Ureter (tissue), 1 donor: ENCODE measurements at regions not wholly inside any gene's neighbourhood (a gene's known extent, or its start where the extent isn't known, plus 50 kb on each side); places are given as distances from the start of the nearest gene placed in this dataset.
"Not testable (repeated sequence)": the region's sequence is repeated elsewhere in the genome, so short reads cannot be mapped to it uniquely, and the experiment has no call there.

Source experiments
- DNase-seq: peaks from one replicate; pipeline ENCODE4 v3.0.0-alpha.2; 2020; ENCODE audit warnings: low spot score
- donor health status: DM: yes; HTN: yes; CAD: no.

GRCh38 chr6:67094431-67094946 lies 1387.5 kb upstream of the EYS start:
- no peak for DNase-seq

GRCh38 chr6:67073938-67074337 lies 1366.9 kb upstream of the EYS start:
- DNase-seq: no peak

GRCh38 chr6:67068781-67069180 lies 1361.8 kb upstream of the EYS start:
- DNase-seq: no peak

DNA sequence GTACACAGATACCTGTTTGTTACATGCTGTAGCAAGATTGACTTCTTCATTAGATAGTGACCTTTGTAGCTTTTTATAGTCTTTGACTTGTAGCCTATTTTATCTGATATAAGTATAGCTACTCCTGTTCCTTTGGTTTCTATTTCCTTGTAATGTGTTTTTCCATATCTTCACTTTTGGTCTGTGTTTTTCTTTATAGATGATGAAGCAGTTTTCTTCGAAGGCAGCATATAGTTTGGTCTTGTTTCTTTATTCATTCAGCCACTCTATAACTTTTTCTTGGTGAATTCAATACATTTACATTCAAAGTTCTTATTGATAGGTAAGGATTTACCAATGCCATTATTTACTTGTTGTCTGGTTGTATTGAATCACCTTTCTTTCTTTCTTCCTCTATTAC lies 1357.3 kb upstream of the EYS start:
- no peak for DNase-seq

- DNase-seq: no peak
Observed at GRCh38 chr6:67047996-67048395, 1341.0 kb upstream of the EYS start.

GRCh38 chr6:67045076-67045475 lies 1338.0 kb upstream of the EYS start:
- no peak for DNase-seq

DNA sequence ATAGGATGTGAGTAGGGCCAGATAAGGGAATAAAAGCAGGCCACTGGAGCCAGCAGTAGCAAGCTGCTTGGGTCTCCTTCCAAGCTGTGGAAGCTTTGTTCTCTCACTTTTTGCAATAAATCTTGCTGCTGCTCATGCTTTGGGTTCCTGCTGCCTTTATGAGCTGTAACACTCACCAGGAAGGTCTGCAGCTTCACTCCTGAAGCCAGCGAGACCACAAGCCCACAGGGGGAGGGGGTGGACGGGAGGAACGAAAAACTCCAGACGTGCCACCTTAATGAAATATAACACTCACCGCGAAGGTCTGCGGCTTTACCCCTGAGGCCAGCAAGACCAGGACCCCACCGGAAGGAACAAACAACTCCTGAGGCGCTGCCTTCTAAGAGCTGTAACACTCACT lies 1324.4 kb upstream of the EYS start:
- DNase-seq: no peak

GRCh38 chr6:67030861-67031260 lies 1323.8 kb upstream of the EYS start:
- no peak for DNase-seq

DNA sequence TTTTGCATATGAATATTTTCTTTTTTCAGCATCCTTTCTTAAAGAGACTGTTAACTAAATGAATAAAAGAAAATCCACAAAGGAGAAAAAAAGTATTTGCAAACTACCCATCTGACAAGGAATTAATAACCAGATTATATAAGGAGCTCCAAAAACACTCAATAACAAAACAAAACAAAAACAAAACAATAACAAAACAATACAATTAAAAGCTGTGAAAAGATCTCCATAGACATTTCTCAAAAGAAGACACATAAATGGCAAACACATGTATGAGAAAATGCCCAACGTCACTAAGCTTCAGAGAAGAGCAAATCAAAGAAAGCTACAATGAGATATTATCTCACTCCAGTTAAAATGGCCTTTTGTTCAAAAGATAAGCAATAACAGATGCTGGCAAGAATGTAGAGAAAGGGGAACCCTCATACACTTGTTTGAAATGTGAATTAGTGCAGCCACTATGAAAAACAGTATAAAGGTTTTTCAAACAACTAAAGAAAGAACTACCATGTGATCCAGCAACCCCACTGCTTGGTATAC lies 1310.0 kb upstream of the EYS start:
- DNase-seq: no peak

DNA sequence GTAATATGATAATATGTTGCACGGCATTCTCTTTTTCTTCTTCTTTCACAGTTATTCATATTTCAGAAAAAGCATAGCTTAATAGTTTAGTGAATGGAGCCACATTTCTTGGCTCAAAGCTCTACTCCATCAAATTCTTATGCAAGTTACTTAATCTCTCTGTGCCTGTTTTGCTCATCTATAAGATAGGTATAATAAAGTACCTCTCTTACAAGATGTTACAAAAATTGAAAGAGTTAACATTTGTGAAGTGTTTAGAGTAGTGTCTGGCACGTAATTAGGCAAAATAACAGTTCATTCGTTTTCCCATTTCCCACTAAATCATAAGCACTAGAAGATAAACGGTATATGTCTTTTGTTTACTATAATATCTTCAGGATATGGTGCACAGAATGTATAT lies 1304.4 kb upstream of the EYS start:
- no peak for DNase-seq

GRCh38 chr6:67009818-67010217 lies 1302.8 kb upstream of the EYS start:
- no peak for DNase-seq

GRCh38 chr6:67003844-67004243 lies 1296.8 kb upstream of the EYS start:
- DNase-seq: no peak

- no peak for DNase-seq
Observed at GRCh38 chr6:67000121-67000520, 1293.1 kb upstream of the EYS start.

DNA sequence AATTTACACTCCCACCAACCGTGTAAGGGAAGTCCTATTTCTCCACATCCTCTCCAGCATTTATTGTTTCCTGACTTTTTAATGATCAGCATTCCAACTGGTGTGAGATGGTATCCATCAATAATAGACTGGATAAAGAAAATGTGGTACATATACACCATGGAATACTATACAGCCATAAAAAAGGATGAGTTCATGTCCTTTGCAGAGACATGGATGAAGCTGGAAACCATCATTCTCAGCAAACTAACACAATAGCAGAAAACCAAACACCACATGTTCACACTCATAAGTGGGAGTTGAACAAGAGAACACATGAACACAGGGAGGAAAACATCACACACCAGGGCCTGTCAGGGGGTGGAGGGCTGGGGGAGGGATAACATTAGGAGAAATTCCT lies 1290.6 kb upstream of the EYS start:
- DNase-seq: not testable (repeated sequence)

DNA sequence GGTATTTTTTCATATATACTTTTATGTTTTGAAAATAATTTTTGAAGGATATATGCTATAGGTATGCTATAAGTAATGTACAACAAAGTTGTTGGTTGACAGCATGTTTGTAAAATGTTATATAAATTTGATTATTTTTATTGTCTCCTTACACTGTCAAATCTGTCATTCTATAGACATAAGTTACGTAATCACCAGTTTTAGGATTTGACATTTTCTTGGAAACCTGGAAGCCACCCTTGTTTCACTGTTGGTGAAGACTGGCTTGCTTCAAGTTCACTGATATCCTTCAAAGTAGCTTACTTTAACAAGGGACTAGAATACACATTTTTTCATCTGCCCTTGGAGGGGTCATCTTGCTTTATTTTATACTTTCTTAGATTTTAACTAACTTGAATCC lies 1288.6 kb upstream of the EYS start:
- no peak for DNase-seq

DNA sequence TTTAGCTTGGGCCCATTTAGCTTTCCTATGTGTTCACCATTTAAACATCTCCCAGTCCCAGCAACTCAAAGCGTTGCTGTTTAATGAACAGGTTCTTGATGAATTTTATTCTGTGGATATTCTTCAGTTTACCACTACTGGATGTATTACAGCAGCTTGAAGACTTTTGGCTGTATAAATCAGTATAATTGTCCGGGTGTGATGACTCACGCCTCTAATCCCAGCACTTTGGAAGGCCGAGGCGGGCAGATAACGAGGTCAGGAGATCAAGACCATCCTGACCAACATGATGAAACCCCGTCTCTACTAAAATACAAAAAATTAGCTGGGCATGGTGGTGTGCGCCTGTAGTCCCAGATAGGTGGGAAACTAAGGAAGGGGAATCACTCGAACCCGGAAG lies 1286.7 kb upstream of the EYS start:
- not testable (repeated sequence) for DNase-seq

DNA sequence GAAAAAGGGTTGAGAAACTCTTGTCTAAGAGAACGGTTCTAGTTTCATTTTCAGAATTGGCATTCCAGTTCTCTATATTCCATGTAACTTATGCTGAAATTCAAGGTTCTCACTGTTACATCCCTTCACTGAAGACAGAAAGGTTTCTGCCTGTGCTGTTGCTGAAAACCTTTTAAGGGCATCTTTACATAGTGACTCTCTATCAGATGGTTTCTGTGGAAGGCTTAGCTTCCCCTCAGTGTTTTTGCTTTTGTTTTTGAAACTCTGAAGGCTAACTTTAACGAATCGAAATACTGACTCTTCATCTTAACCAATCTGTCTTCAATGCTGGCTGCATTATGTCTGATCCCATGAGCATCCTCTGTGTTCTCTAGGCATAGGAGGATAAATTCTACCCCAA lies 1286.2 kb upstream of the EYS start:
- no peak for DNase-seq

- no peak for DNase-seq
Observed at GRCh38 chr6:66992660-66993059, 1285.6 kb upstream of the EYS start.

DNA sequence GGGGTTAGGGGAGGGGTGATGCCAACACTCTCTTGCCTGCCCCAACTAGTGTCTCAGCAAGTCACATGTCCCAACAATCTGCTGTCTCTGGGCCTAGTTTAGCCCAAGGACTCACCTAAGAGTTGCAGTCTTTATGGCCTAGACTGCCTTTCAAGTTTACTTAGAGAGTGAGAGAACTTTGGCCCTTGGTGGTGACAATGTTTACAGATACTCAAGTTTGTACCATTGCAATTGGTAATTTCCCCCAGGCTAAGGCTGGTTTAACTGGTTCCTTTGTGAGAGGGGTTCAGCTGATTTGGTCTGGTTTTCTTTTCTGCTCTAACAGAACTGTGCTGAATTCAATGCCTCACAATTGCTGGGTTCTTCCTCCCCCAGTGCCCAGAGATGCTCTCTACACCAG lies 1279.9 kb upstream of the EYS start:
- no peak for DNase-seq

- DNase-seq: no peak
Observed at GRCh38 chr6:66985816-66986215, 1278.8 kb upstream of the EYS start.

DNA sequence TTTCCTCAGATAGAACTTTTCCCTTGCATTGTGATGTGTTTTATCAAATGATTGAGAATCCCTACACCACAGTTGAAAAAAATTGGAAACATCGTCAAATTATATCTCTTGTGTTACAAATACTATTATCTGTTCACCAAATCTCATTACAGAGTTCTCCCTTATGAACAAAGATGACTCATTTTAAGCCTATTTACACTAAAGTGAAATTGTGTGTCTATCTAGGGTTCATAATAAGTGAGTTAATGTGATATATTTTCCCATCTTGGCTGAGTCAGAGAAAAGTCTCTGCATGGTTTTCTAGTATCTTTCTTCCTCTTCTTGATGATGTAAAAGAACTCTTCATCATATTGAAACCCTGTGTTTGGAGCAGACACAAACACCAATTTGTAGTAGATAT lies 1263.3 kb upstream of the EYS start:
- no peak for DNase-seq

DNA sequence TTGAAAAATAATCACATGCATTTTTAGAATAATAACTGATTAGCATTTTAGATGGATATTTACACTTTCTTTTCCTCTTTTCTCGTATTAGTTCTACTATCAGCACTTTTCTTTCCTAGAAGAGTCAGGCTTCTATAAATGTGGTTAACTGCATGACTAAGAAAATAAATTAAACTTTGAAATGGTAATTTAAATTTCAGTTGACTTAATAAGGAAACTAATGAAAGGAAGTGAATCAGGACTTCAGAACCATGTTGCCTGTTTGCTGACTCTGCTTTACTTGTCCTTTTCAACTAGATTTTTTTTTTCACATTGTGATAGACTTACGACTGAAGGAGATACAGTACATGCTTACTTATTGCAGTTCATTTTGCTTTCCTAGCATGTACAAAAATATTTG lies 1258.2 kb upstream of the EYS start:
- DNase-seq: no peak

DNA sequence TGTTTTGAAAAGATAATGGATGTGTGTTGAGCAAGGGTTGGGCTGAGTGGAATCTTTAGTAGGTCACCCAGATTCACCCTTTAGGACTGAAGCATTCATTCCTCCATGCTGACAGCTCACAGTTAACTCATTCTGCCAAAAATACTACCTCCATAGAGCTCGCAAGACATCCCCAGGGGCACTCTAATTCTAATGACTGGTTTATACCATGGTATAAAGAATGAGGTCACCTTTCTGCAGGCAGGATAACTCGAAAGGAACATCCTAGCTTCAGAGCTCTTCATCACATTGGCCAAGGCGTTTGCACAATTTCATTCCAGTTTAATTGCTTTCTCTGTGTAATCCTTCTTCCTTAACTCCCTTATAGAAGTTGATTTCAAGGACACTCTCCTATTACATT lies 1257.2 kb upstream of the EYS start:
- DNase-seq: no peak

- no peak for DNase-seq
Observed at GRCh38 chr6:66962082-66962481, 1255.1 kb upstream of the EYS start.

GRCh38 chr6:66961191-66961590 lies 1254.2 kb upstream of the EYS start:
- no peak for DNase-seq
